ENCODE measurements at regions not wholly inside any gene's neighbourhood (a gene's known extent, or its start where the extent isn't known, plus 50 kb on each side); places are given as distances from the start of the nearest gene placed in this dataset.

DNA sequence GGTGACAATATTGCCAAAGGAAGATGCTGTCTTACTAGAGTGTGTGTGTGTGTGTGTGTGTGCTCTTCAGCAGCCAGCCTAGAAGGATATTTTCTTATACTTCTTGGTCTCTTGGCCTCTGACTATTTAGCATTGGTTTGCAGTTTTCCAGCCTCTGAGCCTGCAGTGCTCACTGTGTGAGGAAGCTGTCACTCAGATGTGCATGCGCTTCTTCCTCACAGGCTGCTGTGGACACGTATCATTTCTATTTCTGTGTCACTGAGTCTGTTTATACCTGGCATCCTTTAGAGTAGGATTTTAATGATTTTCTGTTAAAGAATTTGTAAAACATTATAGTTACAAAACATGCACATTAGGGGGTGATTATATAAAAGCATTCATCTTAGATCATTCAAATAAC is 83.3 kb downstream of the ALDH8A1 start:
- H3K4me3 ChIP-seq (ENCODE audit: low read depth, low read length): no peak overlapping the region
- TF ChIP-seq CTCF (IDR thresholded peaks at IDR 0.05; ENCODE audit: low read depth, low read length): no peak

DNA sequence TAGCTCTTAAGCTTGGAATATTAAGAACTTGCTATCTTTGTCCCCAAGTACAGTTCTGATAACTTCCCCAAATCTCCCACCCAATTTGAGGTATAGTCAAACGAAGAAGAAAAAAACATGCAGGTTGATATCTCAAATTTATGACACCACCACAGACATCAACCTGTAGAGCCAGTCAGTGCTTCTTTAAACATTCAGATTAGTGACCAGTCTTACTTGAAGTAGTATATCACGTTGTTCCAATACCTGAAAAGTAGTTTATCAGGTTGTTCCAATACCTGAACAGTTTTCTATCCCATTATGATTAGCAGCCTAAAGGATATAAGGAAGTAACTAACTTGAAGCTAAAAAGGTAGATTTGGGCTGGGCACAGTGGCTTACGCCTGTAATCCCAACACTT is 85.3 kb downstream of the ALDH8A1 start:
- H3K4me3 ChIP-seq (ENCODE audit: low read depth, low read length): no peak overlapping the region
- TF ChIP-seq CTCF (IDR thresholded peaks at IDR 0.05; ENCODE audit: low read depth, low read length): no peak

DNA sequence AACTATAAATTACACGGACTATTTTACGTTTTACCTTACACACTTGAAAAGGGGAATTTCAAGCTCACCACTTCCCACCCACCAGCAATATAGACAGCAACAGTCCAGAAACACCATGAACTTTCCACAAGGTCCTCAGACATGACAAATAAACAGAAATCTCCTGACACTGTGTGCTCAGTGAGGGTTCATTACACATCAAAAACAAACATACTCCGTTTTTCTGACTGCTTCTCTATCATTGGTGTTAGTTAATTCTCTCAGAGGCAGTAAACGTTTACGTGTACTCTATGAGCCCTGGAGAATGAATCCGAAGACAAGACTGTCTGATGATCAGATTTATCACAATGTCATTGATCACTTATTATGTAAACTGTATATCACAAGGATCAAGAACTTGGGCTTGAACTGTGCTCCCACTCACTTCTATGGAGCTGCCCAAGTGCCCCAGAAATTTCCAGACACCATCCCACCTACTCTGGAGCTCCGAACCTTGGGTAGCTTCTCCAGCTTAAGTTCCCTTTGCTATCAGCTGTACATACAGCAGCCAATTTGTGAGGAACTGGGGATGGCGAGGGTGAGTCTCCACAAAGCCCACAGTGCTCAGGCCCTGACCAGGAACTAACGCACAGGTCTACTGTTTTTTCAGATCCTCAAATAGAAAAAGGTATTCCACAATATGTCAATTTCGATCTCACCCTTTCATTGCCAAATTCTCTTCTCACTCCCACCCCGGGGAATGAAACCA is 86.0 kb downstream of the ALDH8A1 start:
- H3K4me3 ChIP-seq (ENCODE audit: low read depth, low read length): no peak overlapping the region
- TF ChIP-seq CTCF (IDR thresholded peaks at IDR 0.05; ENCODE audit: low read depth, low read length): no peak

DNA sequence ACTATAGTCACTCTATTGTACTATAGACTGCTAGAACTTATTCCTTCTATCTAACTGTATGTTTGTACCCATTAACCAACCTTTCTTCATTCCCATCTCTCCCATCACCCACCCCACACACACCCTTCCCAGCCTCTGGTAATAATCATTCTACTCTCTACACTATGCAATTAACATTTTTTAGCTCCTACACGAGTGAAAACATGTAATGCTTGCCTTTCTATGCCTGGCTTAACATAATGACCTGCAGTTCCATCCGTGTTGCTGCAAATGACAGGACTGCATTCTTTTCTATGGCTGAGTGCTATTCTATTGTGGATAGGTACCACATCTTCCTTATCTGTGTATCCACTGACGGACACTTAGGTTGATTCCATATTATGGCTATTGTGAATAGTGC is 95.5 kb downstream of the ALDH8A1 start:
- no peak for TF ChIP-seq CTCF (IDR thresholded peaks at IDR 0.05; ENCODE audit: low read depth, low read length)
- no peak overlapping the region for H3K4me3 ChIP-seq (ENCODE audit: low read depth, low read length)

DNA sequence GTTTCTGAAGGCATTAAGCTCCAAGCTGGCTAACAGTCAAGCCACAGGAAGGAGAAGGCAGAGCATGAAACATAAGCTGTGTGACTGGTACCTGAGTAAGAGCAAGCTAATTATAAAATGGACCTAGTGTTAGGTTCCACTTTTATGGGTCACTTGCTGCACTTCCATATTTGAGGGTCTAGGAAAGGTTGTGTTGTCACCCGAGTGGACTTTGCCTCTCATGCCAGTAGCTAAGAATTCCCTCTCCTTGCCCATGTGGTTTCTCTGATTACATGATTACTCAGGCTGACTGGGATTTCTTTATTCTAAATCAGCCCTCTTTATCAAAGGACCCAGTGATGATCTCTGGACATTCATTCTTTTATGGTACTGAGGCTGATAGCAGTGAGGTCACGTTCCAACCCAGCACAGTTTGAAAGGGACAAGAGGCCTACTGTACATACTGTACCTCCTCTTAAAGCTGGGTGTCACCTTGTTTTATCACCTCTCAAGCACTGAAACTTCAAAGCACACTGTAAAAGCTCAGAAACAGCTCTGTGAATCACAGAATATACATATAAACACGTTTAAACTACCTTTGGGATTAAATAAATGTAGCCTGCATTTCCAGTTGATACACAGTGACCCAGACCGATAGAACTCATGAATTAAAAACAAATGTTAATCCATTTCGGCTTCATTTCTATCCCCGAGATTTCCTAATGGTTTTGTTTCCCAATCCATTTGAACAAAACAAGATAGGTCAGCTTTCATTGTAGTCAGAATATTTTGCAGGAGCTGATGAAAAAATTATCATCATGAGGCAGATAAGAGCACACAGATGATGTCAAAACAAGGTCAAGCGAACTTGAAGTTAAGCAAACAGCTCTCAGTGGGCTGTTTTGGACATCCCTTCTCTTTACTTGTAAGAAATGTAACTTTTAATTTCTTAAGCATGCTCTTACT is 96.5 kb downstream of the ALDH8A1 start:
- TF ChIP-seq CTCF (IDR thresholded peaks at IDR 0.05; ENCODE audit: low read depth, low read length): no peak
- H3K4me3 ChIP-seq (ENCODE audit: low read depth, low read length): no peak overlapping the region

DNA sequence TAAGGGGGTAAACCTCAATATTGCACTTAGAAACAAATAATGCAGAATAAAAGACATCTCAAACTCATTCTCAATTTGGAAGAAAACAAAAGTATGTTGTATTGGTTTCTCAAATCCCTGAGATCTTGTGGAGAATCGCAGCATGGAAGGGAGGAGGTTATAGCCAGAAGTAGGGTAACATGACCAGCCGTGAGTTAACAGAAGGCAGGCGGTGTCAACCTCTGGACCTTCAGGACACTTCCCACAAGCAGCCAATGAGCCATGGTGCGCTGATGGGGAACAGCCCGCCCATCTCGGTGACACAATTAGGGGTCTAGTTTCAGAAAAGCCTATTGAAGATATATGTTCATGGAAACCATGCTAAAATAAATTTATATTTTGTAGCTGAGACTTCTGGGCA is 98.4 kb downstream of the ALDH8A1 start:
- TF ChIP-seq CTCF (IDR thresholded peaks at IDR 0.05; ENCODE audit: low read depth, low read length): no peak
- no peak overlapping the region for H3K4me3 ChIP-seq (ENCODE audit: low read depth, low read length)
